HG03460 (cell line): ENCODE measurements at regions not wholly inside any gene's neighbourhood (a gene's known extent, or its start where the extent isn't known, plus 50 kb on each side); places are given as distances from the start of the nearest gene placed in this dataset.
"Not testable (repeated sequence)": the region's sequence is repeated elsewhere in the genome, so short reads cannot be mapped to it uniquely, and the experiment has no call there.

Experiments used
- ATAC-seq: cut with Tn5 transposase; IDR thresholded peaks from one replicate; pipeline ENCODE4 v1.9.1; 2021; ENCODE audit not compliant: unreplicated experiment

GRCh38 chr2:196515608-196516007 is 123.9 kb upstream of the CCDC150 start:
- no peak for ATAC-seq

DNA sequence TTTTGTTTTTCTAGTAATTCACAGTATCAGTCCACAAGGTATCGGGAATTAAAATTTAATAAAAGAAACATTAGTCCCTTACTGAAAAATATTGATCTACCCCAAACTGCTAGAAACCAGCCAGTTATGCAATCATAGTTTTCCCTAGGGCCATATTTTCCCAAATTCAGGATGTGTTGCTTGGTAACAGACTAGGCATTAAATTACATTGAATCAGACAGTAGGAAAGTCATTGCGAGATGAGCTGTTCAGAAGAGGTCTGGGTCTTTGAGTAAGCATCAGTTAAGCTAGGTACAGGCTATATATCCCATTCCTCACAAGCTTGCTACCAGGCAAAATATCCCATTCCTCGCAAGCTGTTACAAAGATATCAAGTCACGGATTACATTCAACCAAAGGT is 123.0 kb upstream of the CCDC150 start:
- ATAC-seq = no peak

- ATAC-seq = no peak
Observed at GRCh38 chr2:196520605-196521004, 118.9 kb upstream of the CCDC150 start.

DNA sequence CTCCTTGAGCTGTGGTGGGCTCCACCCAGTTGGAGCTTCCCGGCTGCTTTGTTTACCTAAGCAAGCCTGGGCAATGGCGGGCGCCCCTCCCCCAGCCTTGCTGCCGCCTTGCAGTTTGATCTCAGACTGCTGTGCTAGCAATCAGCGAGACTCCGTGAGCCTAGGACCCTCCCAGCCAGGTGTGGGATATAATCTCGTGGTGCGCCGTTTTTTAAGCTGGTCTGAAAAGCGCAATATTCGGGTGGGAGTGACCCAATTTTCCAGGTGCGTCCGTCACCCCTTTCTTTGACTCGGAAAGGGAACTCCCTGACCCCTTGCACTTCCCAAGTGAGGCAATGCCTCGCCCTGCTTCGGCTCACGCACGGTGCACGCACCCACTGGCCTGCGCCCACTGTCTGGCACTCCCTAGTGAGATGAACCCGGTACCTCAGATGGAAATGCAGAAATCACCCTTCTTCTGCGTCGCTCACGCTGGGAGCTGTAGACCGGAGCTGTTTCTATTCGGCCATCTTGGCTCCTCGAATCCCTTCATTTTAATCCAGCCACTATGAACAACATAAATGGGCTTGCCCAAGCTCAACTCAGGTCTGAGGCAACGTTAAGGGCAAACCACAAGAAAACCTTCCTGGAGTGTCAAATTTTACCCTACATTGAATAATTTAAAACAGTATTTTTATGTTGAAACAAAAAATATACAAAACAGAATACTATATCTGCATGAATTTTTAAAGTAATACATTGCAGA is 112.4 kb upstream of the CCDC150 start:
- not testable (repeated sequence) for ATAC-seq

DNA sequence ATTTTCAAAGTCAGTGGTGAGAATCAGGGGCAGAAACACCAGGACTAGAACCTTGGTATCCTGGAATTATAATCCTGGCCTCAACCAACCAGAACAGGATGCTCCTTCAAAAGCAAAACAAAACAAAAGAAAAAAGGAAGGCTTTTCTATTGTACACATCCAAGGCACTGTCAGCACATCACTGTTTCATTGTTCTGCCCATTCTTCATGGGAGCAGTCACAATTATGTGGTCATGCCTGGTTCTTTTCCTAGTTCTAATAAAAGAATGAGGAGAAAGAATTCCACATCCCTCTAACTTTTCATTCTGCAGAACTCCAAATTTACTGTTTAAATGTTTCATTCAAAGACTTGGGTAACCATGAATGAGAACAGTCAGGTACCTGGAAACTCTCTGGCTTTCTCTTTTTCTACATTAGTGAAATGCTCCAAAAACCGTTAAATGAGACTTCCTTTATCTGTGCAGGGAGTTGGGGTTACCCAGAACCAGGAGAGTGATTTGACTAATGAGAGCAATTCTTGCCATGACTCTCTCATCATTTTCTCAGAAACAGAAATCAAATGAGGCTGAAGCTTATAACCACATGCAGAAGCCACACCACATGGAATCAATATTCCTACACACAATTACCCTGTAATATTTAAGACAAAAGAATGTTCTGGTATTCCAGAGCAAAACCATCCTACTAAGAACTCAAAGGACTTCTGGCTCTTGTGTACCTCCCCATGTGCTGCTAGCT is 110.9 kb upstream of the CCDC150 start:
- no peak for ATAC-seq

GRCh38 chr2:196530910-196531309 is 108.6 kb upstream of the CCDC150 start:
- ATAC-seq = no peak

GRCh38 chr2:196533772-196534397 is 105.6 kb upstream of the CCDC150 start:
- no peak for ATAC-seq

DNA sequence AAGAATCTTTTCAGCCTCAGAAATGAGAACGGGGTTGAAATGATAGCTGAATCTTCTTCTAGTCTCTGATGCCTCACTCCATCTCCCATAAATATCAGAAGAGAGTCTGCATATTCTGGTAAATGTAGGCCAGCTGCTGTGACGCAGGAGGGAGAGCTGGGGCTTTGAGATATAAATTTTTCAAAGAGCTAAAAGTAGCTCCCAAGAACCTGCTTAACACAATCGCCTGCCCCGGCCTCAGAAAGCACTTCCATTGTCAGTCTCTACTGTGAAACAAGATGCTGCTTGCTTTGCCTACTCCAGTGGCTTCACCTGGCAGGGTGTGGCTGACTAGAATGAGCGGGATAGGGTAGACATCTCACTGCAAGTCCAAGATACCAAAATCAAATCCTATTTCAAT is 105.0 kb upstream of the CCDC150 start:
- no peak for ATAC-seq

- ATAC-seq = no peak
Observed at GRCh38 chr2:196535061-196535460, 104.5 kb upstream of the CCDC150 start.

DNA sequence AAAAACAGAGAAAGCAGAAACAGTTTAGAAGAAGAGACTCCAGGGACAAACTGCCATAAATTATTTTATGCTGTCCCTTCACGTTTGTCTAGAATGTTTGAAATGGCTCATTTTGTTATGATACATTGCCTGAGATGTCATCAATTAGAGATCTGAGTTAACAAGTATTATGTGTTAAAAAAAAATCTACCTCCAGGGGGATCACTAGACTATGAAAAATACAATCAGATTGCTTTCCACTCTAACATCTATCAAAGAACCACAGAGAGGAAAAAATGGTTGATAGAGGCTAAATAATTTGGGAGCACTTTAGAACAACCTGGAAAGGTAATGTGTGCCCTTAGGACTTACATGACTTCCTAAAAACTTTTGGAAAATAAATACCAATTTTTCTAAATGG is 103.8 kb upstream of the CCDC150 start:
- no peak for ATAC-seq

DNA sequence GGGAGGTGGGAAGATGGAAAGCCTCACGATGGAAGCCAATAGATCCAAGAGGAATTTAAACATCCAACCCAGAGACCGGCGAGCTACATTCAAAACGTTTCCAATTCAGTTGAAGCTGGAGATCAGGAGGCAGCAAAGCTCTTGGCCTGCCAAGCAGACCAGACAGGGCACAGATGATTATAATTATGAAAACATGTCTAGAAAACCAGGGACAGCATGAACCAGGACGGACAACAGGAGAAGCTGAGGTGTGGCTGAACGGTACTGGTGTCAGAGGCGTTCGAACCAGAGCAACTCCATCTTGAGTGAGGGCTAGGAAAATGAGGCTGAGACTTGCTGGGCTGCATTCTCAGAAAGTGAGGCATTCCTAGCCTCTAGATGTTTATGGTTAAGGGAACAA is 102.2 kb upstream of the CCDC150 start:
- ATAC-seq = no peak

DNA sequence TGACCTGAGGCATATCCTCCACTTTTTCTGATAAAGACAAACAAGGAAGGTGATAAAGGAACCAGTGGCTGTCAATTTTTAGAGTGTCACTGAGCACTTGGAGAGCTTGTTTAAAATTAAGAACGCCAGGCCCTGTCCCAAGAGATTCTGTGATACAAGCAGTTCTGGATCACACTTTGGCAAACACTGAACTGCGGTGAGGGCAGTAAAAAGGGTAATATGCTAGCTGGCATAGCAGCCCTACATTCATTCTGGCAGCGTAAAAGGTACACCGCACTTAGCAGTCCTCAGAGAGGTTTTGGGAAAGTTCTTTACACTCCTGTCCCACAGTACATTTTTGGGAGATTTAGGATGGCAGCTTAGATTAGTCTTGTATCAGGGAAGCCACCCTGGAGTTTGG is 101.3 kb upstream of the CCDC150 start:
- ATAC-seq = no peak

DNA sequence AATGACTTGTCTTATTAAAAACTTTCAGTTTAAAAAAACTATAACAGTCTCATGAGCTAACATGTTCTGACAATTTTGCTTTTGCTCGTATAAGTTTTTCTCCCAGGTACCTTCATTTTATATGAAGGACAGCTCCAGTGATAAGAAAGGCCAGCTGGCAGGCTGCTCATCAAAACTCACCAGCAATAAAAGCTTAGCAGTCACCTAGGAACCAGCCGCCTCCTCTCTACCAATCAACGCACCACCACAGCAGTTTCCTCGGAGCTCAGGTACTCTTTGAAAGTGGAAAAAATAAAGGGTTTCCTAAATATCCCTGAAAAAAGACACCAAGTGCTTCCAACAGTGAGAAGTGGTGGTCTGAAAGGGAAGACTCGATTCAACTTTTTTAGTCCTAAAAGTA is 100.9 kb upstream of the CCDC150 start:
- no peak for ATAC-seq

- ATAC-seq = no peak
Observed at GRCh38 chr2:196544906-196545433, 94.5 kb upstream of the CCDC150 start.

GRCh38 chr2:196546151-196546919 is 93.2 kb upstream of the CCDC150 start:
- ATAC-seq = no peak

DNA sequence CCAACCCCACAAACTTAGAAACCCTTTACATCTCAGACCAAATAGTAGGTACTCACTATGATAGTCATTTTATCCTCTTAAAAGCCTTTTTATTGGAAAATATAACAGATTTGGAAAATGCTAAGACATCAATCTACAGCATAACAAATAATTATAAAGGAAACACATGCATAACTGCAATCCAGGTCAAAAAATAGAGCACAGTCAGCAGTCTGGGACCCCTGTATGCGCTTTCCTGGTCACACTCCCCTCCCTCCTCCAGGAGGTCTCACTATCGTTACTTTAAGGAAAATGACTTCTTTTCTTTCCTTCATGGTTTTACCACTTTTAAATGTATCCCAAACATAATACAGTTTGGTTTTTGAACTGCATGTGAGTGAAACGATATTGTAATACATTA is 90.5 kb upstream of the CCDC150 start:
- no peak for ATAC-seq

DNA sequence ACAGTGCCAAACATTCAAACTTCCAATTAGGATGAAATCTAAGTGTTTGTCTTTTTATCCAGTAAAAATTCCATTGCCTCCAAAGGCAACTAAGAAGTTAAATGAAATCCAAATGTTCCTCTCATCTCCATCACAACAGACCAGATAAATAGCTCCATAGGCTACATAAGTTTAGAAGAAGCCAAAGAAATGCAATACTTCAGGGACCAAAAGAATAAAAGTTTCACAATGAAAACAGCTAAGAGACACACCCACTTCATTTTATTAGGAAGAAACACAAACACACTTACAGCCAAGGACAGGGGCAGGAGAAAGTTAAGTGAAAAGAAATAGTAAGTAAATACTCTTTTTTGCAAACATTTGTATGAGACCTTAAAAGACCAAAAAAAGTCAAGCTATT is 88.5 kb upstream of the CCDC150 start:
- no peak for ATAC-seq

- ATAC-seq = no peak
Observed at GRCh38 chr2:196555161-196555560, 84.4 kb upstream of the CCDC150 start.

DNA sequence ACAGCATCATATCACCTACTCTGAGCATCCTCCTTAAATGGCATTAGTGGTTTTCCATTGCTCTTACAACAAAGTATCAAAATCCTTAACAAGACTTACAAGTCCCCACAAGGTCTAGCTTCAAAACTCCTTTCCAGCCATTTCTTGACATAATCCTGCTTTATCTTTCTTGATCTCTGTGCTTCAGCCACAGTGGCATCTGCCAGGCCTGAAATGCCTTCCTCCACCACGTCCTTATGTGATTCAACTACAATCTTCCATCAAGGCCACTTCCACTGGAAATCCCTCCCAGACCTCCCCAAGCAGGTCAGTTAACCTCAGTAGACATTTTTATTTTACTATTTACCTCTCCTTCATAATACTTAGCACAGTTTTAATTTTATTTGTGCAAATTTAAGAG is 83.8 kb upstream of the CCDC150 start:
- no peak for ATAC-seq

GRCh38 chr2:196558497-196558896 is 81.0 kb upstream of the CCDC150 start:
- ATAC-seq = no peak

- no peak for ATAC-seq
Observed at GRCh38 chr2:196563876-196564275, 75.6 kb upstream of the CCDC150 start.
